Prostate gland (tissue), 2 donors: ENCODE measurements at regions not wholly inside any gene's neighbourhood (a gene's known extent, or its start where the extent isn't known, plus 50 kb on each side); places are given as distances from the start of the nearest gene placed in this dataset.

Source experiments
- DNase-seq: peaks from one replicate; pipeline ENCODE4 v3.0.0-alpha.2; 2019; ENCODE audit warnings: low spot score
- H3K27ac ChIP-seq, 2 donors: fragments of 200-600 bp; sonication (generic); 2 replicates each; pipeline ENCODE4 v1.5.1; 2017 to 2019
- H3K27me3 ChIP-seq: fragments of 200-600 bp; sonication (generic); replicated peaks from 2 replicates; pipeline ENCODE4 v1.5.1; 2019; ENCODE audit not compliant: insufficient read depth
- H3K36me3 ChIP-seq, 2 donors: fragments of 200-600 bp; sonication (generic); 1 replicate in 1 of 2; 2 replicates in 1 of 2; pipeline versions ENCODE4 v1.5.1 to v1.8.1; 2017 to 2019
- H3K4me1 ChIP-seq: fragments of 200-600 bp; sonication (generic); replicated peaks from 2 replicates; pipeline ENCODE4 v1.5.1; 2019
- H3K4me3 ChIP-seq, 2 donors: fragments of 200-600 bp; sonication (generic); 2 replicates each; pipeline ENCODE4 v1.5.1; 2017 to 2019
- H3K9me3 ChIP-seq: fragments of 200-600 bp; sonication (generic); 2 replicates; pipeline ENCODE4 v1.5.1; 2017
- CTCF ChIP-seq, 4 experiments: fragments of 200-600 bp in 2 of 4; fragments of 450-650 bp in 2 of 4; sonication (generic) in 2 of 4; IDR thresholded peaks; 1 replicate in 3 of 4; 2 replicates in 1 of 4; pipeline ENCODE4 v1.5.1; 2016 to 2019; ENCODE audit warnings: antibody characterized with exemption in 4 of 4, mild to moderate bottlenecking in 2 of 4, moderate library complexity in 2 of 4
- POLR2A ChIP-seq: fragments of 450-650 bp; IDR thresholded peaks from one replicate; pipeline ENCODE4 v1.6.1; 2016; ENCODE audit warnings: antibody characterized with exemption, mild to moderate bottlenecking
- POLR2AphosphoS5 ChIP-seq: sonication (generic); formaldehyde crosslinking; IDR thresholded peaks from one replicate; pipeline ENCODE4 v1.6.1; 2017; ENCODE audit warnings: antibody characterized with exemption
- WGBS: methylation state at CpG from one replicate; pipeline ENCODE4 v1.1.5; 2018; 5-methylcytosine and 5-hydroxymethylcytosine counted together
- intact Hi-C: fragments of 100-400 bp; cut with DNase I; formaldehyde crosslinking; loops from one replicate; pipeline ENCODE4 v1.14.2; 2022

DNA sequence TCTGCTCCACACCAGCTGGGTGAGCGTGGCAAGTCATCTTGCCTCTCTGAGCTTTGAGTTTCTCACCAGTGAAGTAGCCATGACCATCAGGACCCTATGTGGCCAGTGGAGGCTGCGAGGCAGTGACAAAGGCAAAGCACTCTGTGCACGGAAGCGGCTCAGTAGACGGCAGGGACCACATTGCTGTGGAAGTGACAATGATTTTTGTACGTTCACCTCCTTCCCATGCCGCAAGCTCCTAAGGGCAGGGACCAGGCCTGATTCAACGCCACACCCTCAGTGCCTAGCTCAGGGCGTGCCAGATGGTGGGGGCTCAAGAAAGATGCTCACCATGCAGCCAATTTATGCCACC is 210.5 kb downstream of the MATN1 start:
- no peaks in the 10 kb centered on the region for H3K4me1 ChIP-seq
- H3K9me3 ChIP-seq = no peaks in the 10 kb centered on the region
- H3K4me3 ChIP-seq = no peak overlapping the region
- intact Hi-C loops = no loop called here
- TF ChIP-seq POLR2AphosphoS5 (no peak), POLR2A (no peak)
- peaks cover 4% of the 10 kb centered on the region for H3K27me3 ChIP-seq
- no peaks in the 10 kb centered on the region for H3K36me3 ChIP-seq
- 92% methylated on average over 9 of the region's 9 CpGs for WGBS
- H3K27ac ChIP-seq = no peak overlapping the region
- no peak for DNase-seq

DNA sequence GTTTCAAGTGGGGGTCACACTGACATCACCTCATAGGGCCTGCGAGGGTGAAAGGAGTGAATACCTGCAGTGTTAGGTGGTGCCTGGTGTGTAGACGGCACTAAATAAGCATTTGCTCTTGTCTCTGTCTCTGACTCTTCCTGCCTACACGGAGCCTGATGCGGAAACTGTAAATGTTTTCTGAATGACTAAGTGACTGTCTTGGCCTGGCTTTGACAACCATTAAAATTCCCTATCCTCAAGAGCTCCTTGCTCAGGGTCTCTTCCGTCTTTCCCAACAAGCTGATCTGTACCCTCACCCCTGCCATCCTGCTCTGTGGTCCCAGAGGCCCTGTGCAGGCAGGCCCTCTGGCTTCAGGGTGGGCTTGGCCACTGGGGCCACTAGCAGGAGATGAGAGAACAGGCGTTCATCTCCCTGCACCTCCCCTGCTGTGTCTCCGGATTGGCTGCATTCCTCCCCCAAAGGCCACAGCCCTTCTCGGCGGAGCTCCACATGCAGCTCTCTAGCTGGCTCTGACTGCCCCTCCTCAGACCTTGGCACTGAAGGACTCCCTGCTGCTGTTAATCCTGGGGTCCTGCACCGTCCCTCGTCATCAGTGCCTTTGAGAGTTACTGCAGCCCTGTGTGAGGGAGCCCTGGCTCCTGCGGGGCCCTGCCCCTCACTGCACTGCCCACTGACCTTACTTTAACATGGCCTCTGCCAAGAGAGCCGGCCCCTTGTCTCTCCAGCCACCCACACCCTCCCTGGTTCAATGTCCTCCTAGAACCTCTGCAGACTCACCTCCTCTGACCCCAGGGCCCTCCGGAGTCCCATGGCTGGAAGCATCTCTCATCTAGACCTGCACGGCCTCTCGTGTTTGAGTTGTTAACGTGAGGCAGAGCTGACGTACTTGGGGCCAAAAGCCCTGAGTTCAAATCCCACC is 211.1 kb downstream of the MATN1 start:
- TF ChIP-seq POLR2A (no peak), POLR2AphosphoS5 (no peak), CTCF (IDR thresholded peaks at IDR 0.05) (no peak)
- Histone ChIP-seq H3K4me3 (no peak overlapping the region), H3K9me3 (no peaks in the 10 kb centered on the region), H3K27ac (no peak overlapping the region), H3K4me1 (no peaks in the 10 kb centered on the region), H3K27me3 (peaks cover 4% of the 10 kb centered on the region), H3K36me3 (no peaks in the 10 kb centered on the region)
- whole genome bisulfite sequencing = 54% methylated on average over 18 of the region's 18 CpGs
- intact Hi-C loops = no loop called here
- no peak for DNase-seq

DNA sequence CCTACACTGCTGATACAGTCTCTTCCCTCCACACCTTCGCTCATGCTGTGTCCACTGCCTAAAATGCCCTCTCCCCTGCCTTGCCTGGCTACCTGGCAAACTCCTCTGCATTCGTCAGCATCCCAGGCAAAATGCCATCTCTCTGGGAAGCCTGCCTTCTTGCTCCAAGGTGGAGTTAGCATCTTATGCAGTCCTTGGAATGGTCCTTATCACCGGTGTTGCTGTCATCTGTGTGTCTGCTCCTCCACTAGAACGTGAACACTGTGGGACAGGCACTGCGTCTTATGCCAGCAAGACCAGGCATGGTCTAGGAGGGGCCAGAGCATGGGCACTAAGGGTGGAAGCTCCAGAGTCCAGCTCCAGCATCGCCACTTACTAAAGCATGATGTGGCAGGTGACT is 211.8 kb downstream of the MATN1 start:
- no peaks in the 10 kb centered on the region for H3K4me1 ChIP-seq
- 75% methylated on average over 6 of the region's 6 CpGs for WGBS
- intact Hi-C loops = no loop called here
- H3K27me3 ChIP-seq = peaks cover 4% of the 10 kb centered on the region
- TF ChIP-seq POLR2A = no peak
- no peak for TF ChIP-seq POLR2AphosphoS5
- TF ChIP-seq CTCF (IDR thresholded peaks at IDR 0.05) = no peak
- DNase-seq = no peak
- H3K36me3 ChIP-seq = no peaks in the 10 kb centered on the region
- no peaks in the 10 kb centered on the region for H3K9me3 ChIP-seq
- no peak overlapping the region for H3K27ac ChIP-seq
- H3K4me3 ChIP-seq = no peak overlapping the region

DNA sequence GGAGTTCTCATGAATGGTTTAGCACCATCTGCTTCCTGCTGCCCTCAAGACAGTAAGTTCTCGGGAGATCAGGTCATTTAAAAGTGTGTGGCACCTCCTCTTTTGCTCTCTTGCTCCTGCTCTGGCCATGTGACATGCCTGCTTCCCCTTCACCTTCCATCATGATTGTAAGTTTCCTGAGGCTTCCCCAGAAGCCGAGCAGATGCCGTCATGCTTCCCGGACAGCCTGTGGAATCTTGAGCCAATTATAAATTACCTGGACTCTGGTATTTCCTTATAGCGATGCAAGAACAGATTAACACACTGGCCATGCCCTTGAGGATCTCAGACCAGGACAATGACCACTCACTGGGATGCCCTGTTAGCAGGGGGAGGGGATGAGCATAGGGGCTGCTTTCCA is 212.3 kb downstream of the MATN1 start:
- H3K4me1 ChIP-seq = no peaks in the 10 kb centered on the region
- no peak for DNase-seq

GRCh38 chr1:30509670-30510069 is 213.7 kb downstream of the MATN1 start:
- no peak for DNase-seq
- no peak overlapping the region for H3K4me3 ChIP-seq
- no peaks in the 10 kb centered on the region for H3K4me1 ChIP-seq
- 33% methylated on average over 1 of the region's 1 CpG for WGBS
- H3K36me3 ChIP-seq = no peaks in the 10 kb centered on the region
- no peaks in the 10 kb centered on the region for H3K9me3 ChIP-seq
- H3K27me3 ChIP-seq = peaks cover 4% of the 10 kb centered on the region
- H3K27ac ChIP-seq = no peak overlapping the region
- TF ChIP-seq POLR2AphosphoS5 (no peak), POLR2A (no peak), CTCF (IDR thresholded peaks at IDR 0.05) (no peak)
- intact Hi-C loops = no loop called here

More for the DNA sequence above, 212.3 kb downstream of the MATN1 start:
- intact Hi-C loops = no loop called here
- Histone ChIP-seq H3K27me3 (peaks cover 4% of the 10 kb centered on the region), H3K27ac (no peak overlapping the region), H3K36me3 (no peaks in the 10 kb centered on the region), H3K4me3 (no peak overlapping the region), H3K9me3 (no peaks in the 10 kb centered on the region)
- WGBS = 88% methylated on average over 5 of the region's 5 CpGs
- no peak for TF ChIP-seq CTCF (IDR thresholded peaks at IDR 0.05)
- no peak for TF ChIP-seq POLR2AphosphoS5
- no peak for TF ChIP-seq POLR2A
